Fibroblast of lung (primary cell): ENCODE measurements at regions not wholly inside any gene's neighbourhood (a gene's known extent, or its start where the extent isn't known, plus 50 kb on each side); places are given as distances from the start of the nearest gene placed in this dataset.

Source experiments
- DNase-seq, 2 donors: peaks; one replicate each; pipeline versions ENCODE4 v3.0.0 to v3.0.0-alpha.2; 2010; ENCODE audit warnings: low read depth in 2 of 2
- H2AFZ ChIP-seq: 2 replicates; pipeline ENCODE4 v1.5.1; 2012; ENCODE audit warnings: low read length, control low read depth, inconsistent platforms
- H3K27ac ChIP-seq: 2 replicates; pipeline ENCODE4 v1.5.1; 2011; ENCODE audit warnings: low read length, control low read depth; ENCODE audit not compliant: insufficient read depth
- H3K27me3 ChIP-seq: 2 replicates; pipeline ENCODE4 v1.5.1; 2011; ENCODE audit warnings: mild to moderate bottlenecking, low read length; ENCODE audit not compliant: control insufficient read depth, insufficient read depth
- H3K36me3 ChIP-seq: 2 replicates; pipeline ENCODE4 v1.5.1; 2011; ENCODE audit warnings: low read length; ENCODE audit not compliant: control insufficient read depth, insufficient read depth
- H3K4me1 ChIP-seq: 2 replicates; pipeline ENCODE4 v1.5.1; 2011; ENCODE audit warnings: low read length; ENCODE audit not compliant: control insufficient read depth, insufficient read depth; ENCODE audit errors: extremely low read depth
- H3K4me2 ChIP-seq: 2 replicates; pipeline ENCODE4 v1.5.1; 2011; ENCODE audit warnings: low read length, control low read depth; ENCODE audit not compliant: insufficient read depth; ENCODE audit errors: extremely low read depth
- H3K4me3 ChIP-seq, 4 experiments: fragments of 200-600 bp in 1 of 4; sonication (generic) in 1 of 4; replicated peaks in 1 of 4; 2 replicates each; pipeline ENCODE4 v1.5.1; 2011 to 2016; ENCODE audit warnings: low read length in 4 of 4, low read depth in 3 of 4, mild to moderate bottlenecking in 3 of 4, control low read depth in 2 of 4, inconsistent platforms in 1 of 4, mixed read lengths in 1 of 4; ENCODE audit not compliant: insufficient read depth in 1 of 4; ENCODE audit errors: control extremely low read depth in 1 of 4
- H3K79me2 ChIP-seq: 2 replicates; pipeline ENCODE4 v1.5.1; 2012; ENCODE audit warnings: mild to moderate bottlenecking, low read length, inconsistent platforms; ENCODE audit not compliant: control insufficient read depth, insufficient read depth
- H3K9ac ChIP-seq: 2 replicates; pipeline ENCODE4 v1.5.1; 2011; ENCODE audit warnings: mild to moderate bottlenecking, low read length, control low read depth; ENCODE audit not compliant: insufficient read depth
- H3K9me3 ChIP-seq: 2 replicates; pipeline ENCODE4 v1.5.1; 2012; ENCODE audit warnings: low read depth, low read length; ENCODE audit not compliant: control insufficient read depth, insufficient read depth
- H4K20me1 ChIP-seq: 2 replicates; pipeline ENCODE4 v1.5.1; 2011; ENCODE audit warnings: low read length; ENCODE audit not compliant: control insufficient read depth, insufficient read depth; ENCODE audit errors: extremely low read depth
- EZH2 ChIP-seq: IDR thresholded peaks from 2 replicates; pipeline ENCODE4 v1.5.1; 2012; ENCODE audit warnings: low read length, control low read depth, mild to moderate bottlenecking; ENCODE audit errors: missing control alignments
- TF ChIP-seq, protein P1 (sequence below), 2 donors: IDR thresholded peaks in 1 of 2; conservative IDR thresholded peaks in 1 of 2; 1 replicate in 1 of 2; 2 replicates in 1 of 2; pipeline ENCODE4 v1.5.1; 2011 to 2012; ENCODE audit warnings: low read length in 2 of 2, control low read depth in 1 of 2, inconsistent platforms in 1 of 2, low read depth in 1 of 2, mild to moderate bottlenecking in 1 of 2

DNA sequence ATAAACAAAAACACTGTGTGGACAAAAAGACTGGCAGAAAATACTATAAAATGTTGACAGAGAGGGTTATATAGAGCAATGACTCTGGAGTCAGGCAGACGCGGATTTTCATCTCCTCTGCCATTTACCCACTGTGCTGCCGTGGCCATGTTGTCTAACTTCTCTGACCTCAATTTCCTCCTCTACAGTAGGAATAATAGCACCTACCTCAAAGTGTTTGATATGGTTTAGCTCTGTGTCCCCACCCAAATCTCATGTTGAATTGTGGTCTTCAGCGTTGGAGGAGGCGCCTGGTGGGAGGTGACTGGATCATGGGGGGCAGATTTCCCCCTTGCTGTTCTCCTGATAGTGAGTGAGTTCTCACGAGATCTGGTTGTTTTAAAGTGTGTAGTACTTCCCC is 78.2 kb upstream of the CALN1 start:
- no peaks in the 10 kb centered on the region for H3K27me3 ChIP-seq
- no peaks in the 10 kb centered on the region for H3K36me3 ChIP-seq
- H3K9ac ChIP-seq: no peak overlapping the region
- no peaks in the 10 kb centered on the region for H4K20me1 ChIP-seq
- TF ChIP-seq EZH2: no peak
- TF ChIP-seq, protein P1, sequence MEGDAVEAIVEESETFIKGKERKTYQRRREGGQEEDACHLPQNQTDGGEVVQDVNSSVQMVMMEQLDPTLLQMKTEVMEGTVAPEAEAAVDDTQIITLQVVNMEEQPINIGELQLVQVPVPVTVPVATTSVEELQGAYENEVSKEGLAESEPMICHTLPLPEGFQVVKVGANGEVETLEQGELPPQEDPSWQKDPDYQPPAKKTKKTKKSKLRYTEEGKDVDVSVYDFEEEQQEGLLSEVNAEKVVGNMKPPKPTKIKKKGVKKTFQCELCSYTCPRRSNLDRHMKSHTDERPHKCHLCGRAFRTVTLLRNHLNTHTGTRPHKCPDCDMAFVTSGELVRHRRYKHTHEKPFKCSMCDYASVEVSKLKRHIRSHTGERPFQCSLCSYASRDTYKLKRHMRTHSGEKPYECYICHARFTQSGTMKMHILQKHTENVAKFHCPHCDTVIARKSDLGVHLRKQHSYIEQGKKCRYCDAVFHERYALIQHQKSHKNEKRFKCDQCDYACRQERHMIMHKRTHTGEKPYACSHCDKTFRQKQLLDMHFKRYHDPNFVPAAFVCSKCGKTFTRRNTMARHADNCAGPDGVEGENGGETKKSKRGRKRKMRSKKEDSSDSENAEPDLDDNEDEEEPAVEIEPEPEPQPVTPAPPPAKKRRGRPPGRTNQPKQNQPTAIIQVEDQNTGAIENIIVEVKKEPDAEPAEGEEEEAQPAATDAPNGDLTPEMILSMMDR (conservative IDR thresholded peaks at IDR 0.05 in 1 of 2, IDR thresholded peaks at IDR 0.05 in 1 of 2; ENCODE audit: low read depth in 1 of 2, low read length in 2 of 2): no peak
- H3K9me3 ChIP-seq: no peaks in the 10 kb centered on the region
- H3K4me3 ChIP-seq: no peak overlapping the region
- no peaks in the 10 kb centered on the region for H3K79me2 ChIP-seq
- H3K4me1 ChIP-seq: no peaks in the 10 kb centered on the region
- no peak overlapping the region for H2AFZ ChIP-seq
- H3K27ac ChIP-seq: no peak overlapping the region
- no peak for DNase-seq
- no peak overlapping the region for H3K4me2 ChIP-seq

DNA sequence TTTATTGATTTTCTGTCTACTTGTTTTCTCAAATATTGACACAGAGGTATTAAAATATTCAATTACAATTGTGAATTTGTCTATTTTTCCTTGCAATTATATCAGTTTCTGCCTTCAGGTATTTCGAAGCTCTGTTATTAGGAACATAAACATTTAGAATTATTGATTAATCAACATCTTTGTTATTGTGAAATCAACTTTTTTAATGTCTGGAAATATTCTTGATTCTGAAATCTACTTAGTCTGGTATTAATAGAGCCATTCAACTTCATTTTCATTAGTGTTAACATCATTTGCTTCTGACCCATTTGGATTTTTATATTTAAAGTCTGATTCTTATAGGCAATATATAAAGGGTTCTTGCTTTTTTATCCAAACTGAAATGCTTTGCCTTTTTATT is 69.8 kb upstream of the CALN1 start:
- Histone ChIP-seq H3K4me1 (no peaks in the 10 kb centered on the region), H3K36me3 (no peaks in the 10 kb centered on the region), H3K79me2 (no peaks in the 10 kb centered on the region), H3K9me3 (no peaks in the 10 kb centered on the region), H4K20me1 (no peaks in the 10 kb centered on the region), H2AFZ (no peak overlapping the region), H3K27ac (no peak overlapping the region), H3K9ac (no peak overlapping the region), H3K4me2 (no peak overlapping the region), H3K27me3 (no peaks in the 10 kb centered on the region), H3K4me3 (no peak overlapping the region)
- DNase-seq: no peak
- no peak for TF ChIP-seq EZH2
- TF ChIP-seq, protein P1 (conservative IDR thresholded peaks at IDR 0.05 in 1 of 2, IDR thresholded peaks at IDR 0.05 in 1 of 2; ENCODE audit: low read depth in 1 of 2, low read length in 2 of 2): no peak

DNA sequence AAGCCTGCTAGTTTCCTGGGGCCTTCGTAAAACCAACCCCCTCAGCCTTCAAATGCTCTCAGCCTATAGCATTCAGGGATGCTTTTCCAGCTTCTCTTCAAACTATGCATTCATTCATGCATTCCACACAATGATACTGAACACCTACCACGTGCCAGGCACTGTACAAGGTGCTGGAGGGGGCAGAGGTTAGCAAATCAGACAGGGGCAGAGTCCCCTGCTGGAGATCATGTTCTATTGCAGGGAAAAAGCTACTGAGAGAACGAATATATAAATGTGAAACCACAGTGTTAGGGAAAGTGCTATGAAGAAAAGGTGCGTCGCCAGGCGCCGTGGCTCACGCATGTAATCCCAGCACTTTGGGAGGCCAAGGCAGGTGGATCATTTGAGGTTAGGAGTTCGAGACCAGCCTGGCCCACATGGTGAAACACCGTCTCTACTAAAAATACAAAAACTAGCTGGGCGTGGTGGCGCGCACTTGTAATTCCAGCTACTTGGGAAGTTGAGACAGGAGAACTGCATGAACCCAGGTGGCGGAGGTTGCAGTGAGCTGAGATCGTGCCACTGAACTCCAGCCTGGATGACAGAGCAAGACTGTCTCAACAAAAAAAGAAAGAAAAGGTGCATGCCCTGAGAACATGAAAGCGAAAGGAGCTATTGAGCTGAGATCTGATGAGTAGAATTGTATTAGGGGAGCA is 64.6 kb upstream of the CALN1 start:
- H2AFZ ChIP-seq: no peak overlapping the region
- no peaks in the 10 kb centered on the region for H3K36me3 ChIP-seq
- H4K20me1 ChIP-seq: no peaks in the 10 kb centered on the region
- H3K27me3 ChIP-seq: no peaks in the 10 kb centered on the region
- H3K27ac ChIP-seq: no peak overlapping the region
- no peaks in the 10 kb centered on the region for H3K9me3 ChIP-seq
- DNase-seq: no peak
- no peaks in the 10 kb centered on the region for H3K4me1 ChIP-seq
- no peak overlapping the region for H3K4me3 ChIP-seq
- no peaks in the 10 kb centered on the region for H3K79me2 ChIP-seq
- no peak overlapping the region for H3K4me2 ChIP-seq
- no peak overlapping the region for H3K9ac ChIP-seq
- TF ChIP-seq, protein P1 (conservative IDR thresholded peaks at IDR 0.05 in 1 of 2, IDR thresholded peaks at IDR 0.05 in 1 of 2; ENCODE audit: low read depth in 1 of 2, low read length in 2 of 2): no peak
- no peak for TF ChIP-seq EZH2
